Activated naive CD8-positive, alpha-beta T cell (primary cell): ENCODE measurements at regions not wholly inside any gene's neighbourhood (a gene's known extent, or its start where the extent isn't known, plus 50 kb on each side); places are given as distances from the start of the nearest gene placed in this dataset.

Experiments
- H3K27ac Mint-ChIP-seq: one replicate; pipeline ENCODE4 v1.8.0; 2021; ENCODE audit warnings: mixed read lengths
- H3K27me3 Mint-ChIP-seq: one replicate; pipeline ENCODE4 v1.8.0; 2021; ENCODE audit warnings: mixed read lengths
- H3K36me3 Mint-ChIP-seq: one replicate; pipeline ENCODE4 v1.8.0; 2021; ENCODE audit warnings: mixed read lengths
- H3K4me1 Mint-ChIP-seq: one replicate; pipeline ENCODE4 v1.8.0; 2021; ENCODE audit warnings: low read depth, mixed read lengths
- H3K4me3 Mint-ChIP-seq: one replicate; pipeline ENCODE4 v1.8.0; 2021; ENCODE audit warnings: mild to moderate bottlenecking, mixed read lengths
- H3K9me3 Mint-ChIP-seq: one replicate; pipeline ENCODE4 v1.8.0; 2021; ENCODE audit warnings: low read depth, mixed read lengths

GRCh38 chr1:38347446-38348175 is 301.0 kb upstream of the POU3F1 start:
- Mint-ChIP-seq H3K9me3 (peaks cover 25% of the 10 kb centered on the region), H3K27me3 (peaks cover 21% of the 10 kb centered on the region), H3K27ac (no peak overlapping the region), H3K36me3 (no peaks in the 10 kb centered on the region), H3K4me3 (no peak overlapping the region), H3K4me1 (no peaks in the 10 kb centered on the region)

GRCh38 chr1:38344716-38345115 is 298.1 kb upstream of the POU3F1 start:
- H3K36me3 Mint-ChIP-seq, result no peaks in the 10 kb centered on the region
- peaks cover 25% of the 10 kb centered on the region for H3K9me3 Mint-ChIP-seq
- H3K27ac Mint-ChIP-seq, result no peak overlapping the region
- no peak overlapping the region for H3K4me3 Mint-ChIP-seq
- H3K27me3 Mint-ChIP-seq, result peaks cover 18% of the 10 kb centered on the region
- H3K4me1 Mint-ChIP-seq, result no peaks in the 10 kb centered on the region

GRCh38 chr1:38341694-38342093 is 295.1 kb upstream of the POU3F1 start:
- Mint-ChIP-seq H3K4me3 (no peak overlapping the region), H3K4me1 (no peaks in the 10 kb centered on the region), H3K36me3 (no peaks in the 10 kb centered on the region), H3K27ac (no peak overlapping the region), H3K27me3 (peaks cover 9% of the 10 kb centered on the region), H3K9me3 (peaks cover 7% of the 10 kb centered on the region)

GRCh38 chr1:38340409-38340808 is 293.8 kb upstream of the POU3F1 start:
- peaks cover 4% of the 10 kb centered on the region for H3K27me3 Mint-ChIP-seq

GRCh38 chr1:38337711-38338110 is 291.1 kb upstream of the POU3F1 start:
- Mint-ChIP-seq H3K4me3 (no peak overlapping the region), H3K27ac (no peak overlapping the region), H3K27me3 (peaks cover 13% of the 10 kb centered on the region), H3K36me3 (no peaks in the 10 kb centered on the region), H3K9me3 (no peaks in the 10 kb centered on the region), H3K4me1 (peaks cover 3% of the 10 kb centered on the region)

More at GRCh38 chr1:38340409-38340808, 293.8 kb upstream of the POU3F1 start:
- H3K27ac Mint-ChIP-seq, result no peak overlapping the region
- no peaks in the 10 kb centered on the region for H3K9me3 Mint-ChIP-seq
- H3K4me1 Mint-ChIP-seq, result no peaks in the 10 kb centered on the region
- H3K36me3 Mint-ChIP-seq, result no peaks in the 10 kb centered on the region
- H3K4me3 Mint-ChIP-seq, result no peak overlapping the region

- no peaks in the 10 kb centered on the region for H3K9me3 Mint-ChIP-seq
- no peak overlapping the region for H3K4me3 Mint-ChIP-seq
- peaks cover 10% of the 10 kb centered on the region for H3K27me3 Mint-ChIP-seq
- no peak overlapping the region for H3K27ac Mint-ChIP-seq
- peaks cover 3% of the 10 kb centered on the region for H3K4me1 Mint-ChIP-seq
- H3K36me3 Mint-ChIP-seq, result no peaks in the 10 kb centered on the region
These were observed 290.4 kb upstream of the POU3F1 start for GRCh38 chr1:38336961-38337360.

- peaks cover 10% of the 10 kb centered on the region for H3K27me3 Mint-ChIP-seq
- no peaks in the 10 kb centered on the region for H3K9me3 Mint-ChIP-seq
- H3K4me1 Mint-ChIP-seq, result peaks cover 3% of the 10 kb centered on the region
- H3K36me3 Mint-ChIP-seq, result no peaks in the 10 kb centered on the region
- H3K27ac Mint-ChIP-seq, result no peak overlapping the region
- no peak overlapping the region for H3K4me3 Mint-ChIP-seq
These were observed 289.8 kb upstream of the POU3F1 start for GRCh38 chr1:38336301-38336923.

GRCh38 chr1:38334930-38335592 is 288.5 kb upstream of the POU3F1 start:
- Mint-ChIP-seq H3K27ac (no peak overlapping the region), H3K4me3 (no peak overlapping the region), H3K9me3 (no peaks in the 10 kb centered on the region), H3K27me3 (peaks cover 10% of the 10 kb centered on the region), H3K4me1 (peaks cover 3% of the 10 kb centered on the region), H3K36me3 (no peaks in the 10 kb centered on the region)

GRCh38 chr1:38332649-38333310 is 286.2 kb upstream of the POU3F1 start:
- H3K27me3 Mint-ChIP-seq, result peaks cover 10% of the 10 kb centered on the region
- no peak overlapping the region for H3K27ac Mint-ChIP-seq
- no peaks in the 10 kb centered on the region for H3K9me3 Mint-ChIP-seq
- no peak overlapping the region for H3K4me3 Mint-ChIP-seq
- H3K4me1 Mint-ChIP-seq, result peaks cover 3% of the 10 kb centered on the region
- H3K36me3 Mint-ChIP-seq, result no peaks in the 10 kb centered on the region

- Mint-ChIP-seq H3K36me3 (no peaks in the 10 kb centered on the region), H3K9me3 (no peaks in the 10 kb centered on the region), H3K4me1 (peaks cover 3% of the 10 kb centered on the region), H3K27ac (no peak overlapping the region), H3K27me3 (peaks cover 10% of the 10 kb centered on the region), H3K4me3 (no peak overlapping the region)
These were observed 285.1 kb upstream of the POU3F1 start for GRCh38 chr1:38331496-38332210.

GRCh38 chr1:38330799-38331198 is 284.2 kb upstream of the POU3F1 start:
- Mint-ChIP-seq H3K27me3 (peaks cover 10% of the 10 kb centered on the region), H3K36me3 (no peaks in the 10 kb centered on the region), H3K9me3 (no peaks in the 10 kb centered on the region), H3K27ac (no peak overlapping the region), H3K4me3 (no peak overlapping the region), H3K4me1 (peaks cover 3% of the 10 kb centered on the region)

- Mint-ChIP-seq H3K36me3 (no peaks in the 10 kb centered on the region), H3K27me3 (peaks cover 3% of the 10 kb centered on the region), H3K4me1 (no peaks in the 10 kb centered on the region), H3K27ac (no peak overlapping the region), H3K9me3 (no peaks in the 10 kb centered on the region), H3K4me3 (no peak overlapping the region)
These were observed 283.1 kb upstream of the POU3F1 start for GRCh38 chr1:38329644-38330043.

GRCh38 chr1:38328278-38329035 is 281.9 kb upstream of the POU3F1 start:
- H3K9me3 Mint-ChIP-seq, result no peaks in the 10 kb centered on the region
- no peaks in the 10 kb centered on the region for H3K36me3 Mint-ChIP-seq
- no peak overlapping the region for H3K27ac Mint-ChIP-seq
- H3K4me3 Mint-ChIP-seq, result no peak overlapping the region
- H3K4me1 Mint-ChIP-seq, result no peaks in the 10 kb centered on the region
- no peaks in the 10 kb centered on the region for H3K27me3 Mint-ChIP-seq

GRCh38 chr1:38327559-38327973 is 281.0 kb upstream of the POU3F1 start:
- Mint-ChIP-seq H3K4me1 (no peaks in the 10 kb centered on the region), H3K27ac (no peak overlapping the region), H3K36me3 (no peaks in the 10 kb centered on the region), H3K9me3 (no peaks in the 10 kb centered on the region), H3K4me3 (no peak overlapping the region), H3K27me3 (peaks cover 8% of the 10 kb centered on the region)
